Ishikawa (cell line): ENCODE measurements at regions not wholly inside any gene's neighbourhood (a gene's known extent, or its start where the extent isn't known, plus 50 kb on each side); places are given as distances from the start of the nearest gene placed in this dataset.

Source experiments
- CEBPB ChIP-seq: IDR thresholded peaks from 2 replicates; pipeline ENCODE4 v1.6.1; 2012
- CREB1 ChIP-seq: IDR thresholded peaks from 2 replicates; pipeline ENCODE4 v1.6.1; 2012; ENCODE audit warnings: low read depth
- EGR1 ChIP-seq: IDR thresholded peaks from 2 replicates; pipeline ENCODE4 v1.6.1; 2012
- EP300 ChIP-seq: IDR thresholded peaks from 2 replicates; pipeline ENCODE4 v1.6.1; 2012; ENCODE audit warnings: borderline replicate concordance
- FOXM1 ChIP-seq: IDR thresholded peaks from 2 replicates; pipeline ENCODE4 v1.6.1; 2012; ENCODE audit warnings: low read depth, borderline replicate concordance
- NFIC ChIP-seq: IDR thresholded peaks from 2 replicates; pipeline ENCODE4 v1.6.1; 2012
- RAD21 ChIP-seq: IDR thresholded peaks from 2 replicates; pipeline ENCODE4 v1.6.1; 2012; ENCODE audit warnings: low read depth
- TAF1 ChIP-seq: IDR thresholded peaks from 2 replicates; pipeline ENCODE4 v1.6.1; 2012; ENCODE audit warnings: low read depth, mild to moderate bottlenecking
- TCF12 ChIP-seq: IDR thresholded peaks from 2 replicates; pipeline ENCODE4 v1.6.1; 2012; ENCODE audit warnings: low read depth
- TEAD4 ChIP-seq: IDR thresholded peaks from 2 replicates; pipeline ENCODE4 v1.6.1; 2012
- YY1 ChIP-seq: IDR thresholded peaks from 2 replicates; pipeline ENCODE4 v1.6.1; 2012; ENCODE audit warnings: low read depth
- ZBTB7A ChIP-seq: IDR thresholded peaks from 2 replicates; pipeline ENCODE4 v1.6.1; 2012; ENCODE audit warnings: low read depth
- TF ChIP-seq, protein P1 (sequence below): IDR thresholded peaks from 2 replicates; pipeline ENCODE4 v1.6.1; 2012
- TF ChIP-seq, protein P2 (sequence below): IDR thresholded peaks from 2 replicates; pipeline ENCODE4 v1.6.1; 2012; ENCODE audit warnings: low read depth, mild to moderate bottlenecking
- TF ChIP-seq, protein P3 (sequence below): IDR thresholded peaks from 2 replicates; pipeline ENCODE4 v1.6.1; 2012

DNA sequence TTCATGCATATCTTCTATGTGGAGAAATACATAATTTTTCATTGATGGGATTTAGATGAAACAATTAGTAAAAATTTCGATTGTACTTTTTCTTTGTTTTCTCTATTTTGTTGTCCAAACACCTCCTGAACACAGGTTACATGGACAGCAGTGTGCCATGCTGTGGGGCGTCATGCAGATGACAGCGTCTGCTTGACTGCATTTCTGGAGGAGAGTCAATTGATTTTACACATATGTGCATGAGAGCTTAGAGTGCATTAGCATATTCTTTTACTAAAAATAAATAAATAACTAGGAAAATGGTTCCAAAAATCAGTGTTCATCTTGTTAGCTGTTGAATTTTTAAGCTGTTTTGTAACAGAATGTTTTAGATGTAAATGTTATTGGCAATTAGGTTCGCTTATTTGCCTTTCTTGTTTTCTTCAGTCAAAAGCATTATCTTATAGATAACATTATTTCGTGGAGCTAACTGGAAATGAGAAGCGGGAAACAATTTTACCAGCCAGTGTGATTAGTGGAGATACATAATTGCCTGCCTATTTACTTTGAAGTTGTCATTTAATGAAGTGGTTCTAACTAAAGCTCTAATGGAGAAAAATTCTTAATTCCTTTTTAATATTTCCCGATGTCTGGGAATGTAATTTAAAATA is 82.7 kb upstream of the VGLL3 start:
- TF ChIP-seq TAF1 (no peak), TEAD4 (no peak), YY1 (no peak), NFIC (no peak), CEBPB (no peak)
- TF ChIP-seq, protein P1, sequence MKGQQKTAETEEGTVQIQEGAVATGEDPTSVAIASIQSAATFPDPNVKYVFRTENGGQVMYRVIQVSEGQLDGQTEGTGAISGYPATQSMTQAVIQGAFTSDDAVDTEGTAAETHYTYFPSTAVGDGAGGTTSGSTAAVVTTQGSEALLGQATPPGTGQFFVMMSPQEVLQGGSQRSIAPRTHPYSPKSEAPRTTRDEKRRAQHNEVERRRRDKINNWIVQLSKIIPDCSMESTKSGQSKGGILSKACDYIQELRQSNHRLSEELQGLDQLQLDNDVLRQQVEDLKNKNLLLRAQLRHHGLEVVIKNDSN = no peak

DNA sequence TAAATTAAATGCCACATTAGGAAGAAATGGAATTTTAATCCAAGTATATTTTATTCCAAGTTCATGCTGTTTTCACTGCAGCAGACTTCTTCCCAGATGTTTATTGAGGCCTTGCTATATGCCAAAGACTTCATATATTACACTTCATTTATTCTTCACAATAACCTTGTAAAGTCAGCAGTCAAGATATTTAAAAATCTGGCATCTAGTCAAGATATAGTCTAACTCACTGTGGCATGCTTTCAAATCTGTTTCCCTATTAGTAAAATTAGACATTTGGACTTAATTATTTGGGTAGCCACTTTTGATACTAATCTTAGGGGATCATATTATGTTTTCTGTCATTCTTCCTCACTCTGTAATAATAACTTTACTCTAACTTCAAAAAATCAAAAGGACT is 81.5 kb upstream of the VGLL3 start:
- no peak for TF ChIP-seq YY1
- no peak for TF ChIP-seq TAF1
- TF ChIP-seq CEBPB = no peak
- no peak for TF ChIP-seq ZBTB7A
- TF ChIP-seq EGR1 = no peak
- no peak for TF ChIP-seq RAD21
- TF ChIP-seq, protein P2, sequence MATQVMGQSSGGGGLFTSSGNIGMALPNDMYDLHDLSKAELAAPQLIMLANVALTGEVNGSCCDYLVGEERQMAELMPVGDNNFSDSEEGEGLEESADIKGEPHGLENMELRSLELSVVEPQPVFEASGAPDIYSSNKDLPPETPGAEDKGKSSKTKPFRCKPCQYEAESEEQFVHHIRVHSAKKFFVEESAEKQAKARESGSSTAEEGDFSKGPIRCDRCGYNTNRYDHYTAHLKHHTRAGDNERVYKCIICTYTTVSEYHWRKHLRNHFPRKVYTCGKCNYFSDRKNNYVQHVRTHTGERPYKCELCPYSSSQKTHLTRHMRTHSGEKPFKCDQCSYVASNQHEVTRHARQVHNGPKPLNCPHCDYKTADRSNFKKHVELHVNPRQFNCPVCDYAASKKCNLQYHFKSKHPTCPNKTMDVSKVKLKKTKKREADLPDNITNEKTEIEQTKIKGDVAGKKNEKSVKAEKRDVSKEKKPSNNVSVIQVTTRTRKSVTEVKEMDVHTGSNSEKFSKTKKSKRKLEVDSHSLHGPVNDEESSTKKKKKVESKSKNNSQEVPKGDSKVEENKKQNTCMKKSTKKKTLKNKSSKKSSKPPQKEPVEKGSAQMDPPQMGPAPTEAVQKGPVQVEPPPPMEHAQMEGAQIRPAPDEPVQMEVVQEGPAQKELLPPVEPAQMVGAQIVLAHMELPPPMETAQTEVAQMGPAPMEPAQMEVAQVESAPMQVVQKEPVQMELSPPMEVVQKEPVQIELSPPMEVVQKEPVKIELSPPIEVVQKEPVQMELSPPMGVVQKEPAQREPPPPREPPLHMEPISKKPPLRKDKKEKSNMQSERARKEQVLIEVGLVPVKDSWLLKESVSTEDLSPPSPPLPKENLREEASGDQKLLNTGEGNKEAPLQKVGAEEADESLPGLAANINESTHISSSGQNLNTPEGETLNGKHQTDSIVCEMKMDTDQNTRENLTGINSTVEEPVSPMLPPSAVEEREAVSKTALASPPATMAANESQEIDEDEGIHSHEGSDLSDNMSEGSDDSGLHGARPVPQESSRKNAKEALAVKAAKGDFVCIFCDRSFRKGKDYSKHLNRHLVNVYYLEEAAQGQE = no peak
- TF ChIP-seq NFIC = no peak
- no peak for TF ChIP-seq FOXM1
- no peak for TF ChIP-seq TCF12
- TF ChIP-seq TEAD4 = no peak
- TF ChIP-seq, protein P3, sequence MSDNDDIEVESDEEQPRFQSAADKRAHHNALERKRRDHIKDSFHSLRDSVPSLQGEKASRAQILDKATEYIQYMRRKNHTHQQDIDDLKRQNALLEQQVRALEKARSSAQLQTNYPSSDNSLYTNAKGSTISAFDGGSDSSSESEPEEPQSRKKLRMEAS = no peak
- TF ChIP-seq, protein P1 = no peak
- TF ChIP-seq EP300 = no peak
- TF ChIP-seq CREB1 = no peak

DNA sequence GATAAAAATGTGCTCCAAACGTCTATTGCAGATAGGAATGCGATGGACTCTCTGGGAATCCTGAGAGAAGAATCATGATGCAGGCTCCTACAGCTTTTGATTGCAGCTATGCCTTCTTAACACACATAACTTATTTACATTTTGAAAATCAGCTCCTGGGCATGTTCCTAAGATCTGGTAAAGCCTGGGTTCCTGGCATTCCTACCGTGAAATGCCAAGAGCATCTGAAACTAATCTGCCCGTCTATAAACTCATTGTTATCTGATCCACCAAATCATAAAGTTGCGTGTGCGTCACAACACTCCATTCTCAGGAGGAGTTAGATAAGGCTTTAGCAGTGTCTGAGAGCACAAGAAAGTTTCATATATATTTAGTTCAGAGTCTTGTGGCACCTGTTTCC is 79.0 kb upstream of the VGLL3 start:
- TF ChIP-seq CEBPB = no peak
- no peak for TF ChIP-seq RAD21
- TF ChIP-seq FOXM1 = no peak
- no peak for TF ChIP-seq EGR1
- TF ChIP-seq TEAD4 = no peak
- no peak for TF ChIP-seq ZBTB7A
- no peak for TF ChIP-seq YY1
- TF ChIP-seq, protein P2 = no peak
- TF ChIP-seq, protein P3 = no peak
- no peak for TF ChIP-seq TCF12
- TF ChIP-seq, protein P1 = no peak
- TF ChIP-seq CREB1 = no peak
- no peak for TF ChIP-seq EP300
- no peak for TF ChIP-seq NFIC
- no peak for TF ChIP-seq TAF1

DNA sequence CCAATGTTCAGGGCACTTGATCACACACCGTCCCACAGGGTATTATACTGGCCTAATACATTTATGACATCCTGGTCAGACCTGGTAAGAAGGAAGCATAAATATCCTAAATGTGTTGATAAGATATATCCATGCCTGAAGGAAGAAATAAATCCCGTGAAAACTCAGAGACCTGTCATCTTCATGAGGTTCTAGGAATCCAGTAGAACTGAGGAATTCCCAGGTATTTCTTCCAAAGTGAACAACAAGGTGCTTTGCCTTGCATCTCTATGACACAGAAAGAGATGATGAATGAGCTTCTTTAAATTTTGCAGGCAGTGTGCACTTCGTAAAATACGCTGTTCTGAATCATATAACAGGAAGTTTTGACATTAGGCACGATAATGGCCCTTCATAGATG is 78.1 kb upstream of the VGLL3 start:
- TF ChIP-seq TEAD4 = no peak
- TF ChIP-seq EGR1 = no peak
- TF ChIP-seq CREB1 = no peak
- TF ChIP-seq EP300 = no peak
- no peak for TF ChIP-seq CEBPB
- TF ChIP-seq TAF1 = no peak
- no peak for TF ChIP-seq YY1
- TF ChIP-seq, protein P2 = no peak
- TF ChIP-seq RAD21 = no peak
- TF ChIP-seq, protein P3 = no peak
- TF ChIP-seq, protein P1 = no peak
- no peak for TF ChIP-seq ZBTB7A
- no peak for TF ChIP-seq TCF12
- TF ChIP-seq FOXM1 = no peak
- TF ChIP-seq NFIC = no peak
